OCI-LY3 (cell line): ENCODE measurements at regions not wholly inside any gene's neighbourhood (a gene's known extent, or its start where the extent isn't known, plus 50 kb on each side); places are given as distances from the start of the nearest gene placed in this dataset.
"Not testable (repeated sequence)": the region's sequence is repeated elsewhere in the genome, so short reads cannot be mapped to it uniquely, and the experiment has no call there.

Experiments
- H2AFZ ChIP-seq: fragments of 200-600, 300-600 bp; shearing (Covaris generic); 2 replicates; pipeline ENCODE4 v1.6.0; 2014; ENCODE audit warnings: antibody characterized with exemption, low read depth, low read length
- H3K27ac ChIP-seq: fragments of 200-600, 300-600 bp; sonication (generic); 2 replicates; pipeline ENCODE4 v1.5.1; 2014; ENCODE audit warnings: mild to moderate bottlenecking, low read length, moderate library complexity, mixed read lengths
- H3K27me3 ChIP-seq: fragments of 200-600, 300-600 bp; sonication (generic); 2 replicates; pipeline ENCODE4 v1.6.1; 2014; ENCODE audit warnings: low read depth, low read length, mixed read lengths
- H3K36me3 ChIP-seq: fragments of 200-600, 300-600 bp; sonication (generic); replicated peaks from 2 replicates; pipeline ENCODE3; 2014; ENCODE audit warnings: low read depth, low read length, mixed read lengths
- H3K4me1 ChIP-seq: fragments of 300-600, 200-600 bp; sonication (generic); 2 replicates; pipeline ENCODE4 v1.6.1; 2014; ENCODE audit warnings: low read length, mixed read lengths
- H3K4me2 ChIP-seq: fragments of 200-600, 300-600 bp; sonication (generic); 2 replicates; pipeline ENCODE4 v1.6.1; 2014; ENCODE audit warnings: low read length, mixed read lengths
- H3K4me3 ChIP-seq: fragments of 300-600, 200-600 bp; sonication (generic); 2 replicates; pipeline ENCODE4 v1.5.1; 2014; ENCODE audit warnings: antibody characterized with exemption, mild to moderate bottlenecking, low read length, moderate library complexity
- H3K79me2 ChIP-seq: fragments of 300-600, 200-600 bp; shearing (Covaris generic); 2 replicates; pipeline ENCODE4 v1.6.1; 2014; ENCODE audit warnings: mild to moderate bottlenecking, low read length, mixed read lengths
- H3K9ac ChIP-seq: fragments of 300-600, 200-600 bp; shearing (Covaris generic); 2 replicates; pipeline ENCODE4 v1.6.0; 2014; ENCODE audit warnings: mild to moderate bottlenecking, low read length, moderate library complexity
- H3K9me3 ChIP-seq: fragments of 200-600, 300-600 bp; shearing (Covaris generic); 2 replicates; pipeline ENCODE4 v1.6.1; 2014; ENCODE audit warnings: low read length, mixed read lengths; ENCODE audit not compliant: insufficient read depth
- H4K20me1 ChIP-seq: fragments of 200-600, 300-600 bp; sonication (generic); 2 replicates; pipeline ENCODE4 v1.6.1; 2016; ENCODE audit warnings: low read length, mixed read lengths; ENCODE audit not compliant: insufficient read depth
- CTCF ChIP-seq: fragments of 200-600, 300-600 bp; sonication (generic); IDR thresholded peaks from 2 replicates; pipeline ENCODE4 v1.5.1; 2014; ENCODE audit warnings: antibody characterized with exemption, low read length, low read depth
- EZH2phosphoT487 ChIP-seq: fragments of 200-600 bp; shearing (Covaris generic); IDR thresholded peaks from 2 replicates; pipeline ENCODE4 v1.6.1; 2018; ENCODE audit warnings: antibody characterized with exemption, mixed run types, low read depth

DNA sequence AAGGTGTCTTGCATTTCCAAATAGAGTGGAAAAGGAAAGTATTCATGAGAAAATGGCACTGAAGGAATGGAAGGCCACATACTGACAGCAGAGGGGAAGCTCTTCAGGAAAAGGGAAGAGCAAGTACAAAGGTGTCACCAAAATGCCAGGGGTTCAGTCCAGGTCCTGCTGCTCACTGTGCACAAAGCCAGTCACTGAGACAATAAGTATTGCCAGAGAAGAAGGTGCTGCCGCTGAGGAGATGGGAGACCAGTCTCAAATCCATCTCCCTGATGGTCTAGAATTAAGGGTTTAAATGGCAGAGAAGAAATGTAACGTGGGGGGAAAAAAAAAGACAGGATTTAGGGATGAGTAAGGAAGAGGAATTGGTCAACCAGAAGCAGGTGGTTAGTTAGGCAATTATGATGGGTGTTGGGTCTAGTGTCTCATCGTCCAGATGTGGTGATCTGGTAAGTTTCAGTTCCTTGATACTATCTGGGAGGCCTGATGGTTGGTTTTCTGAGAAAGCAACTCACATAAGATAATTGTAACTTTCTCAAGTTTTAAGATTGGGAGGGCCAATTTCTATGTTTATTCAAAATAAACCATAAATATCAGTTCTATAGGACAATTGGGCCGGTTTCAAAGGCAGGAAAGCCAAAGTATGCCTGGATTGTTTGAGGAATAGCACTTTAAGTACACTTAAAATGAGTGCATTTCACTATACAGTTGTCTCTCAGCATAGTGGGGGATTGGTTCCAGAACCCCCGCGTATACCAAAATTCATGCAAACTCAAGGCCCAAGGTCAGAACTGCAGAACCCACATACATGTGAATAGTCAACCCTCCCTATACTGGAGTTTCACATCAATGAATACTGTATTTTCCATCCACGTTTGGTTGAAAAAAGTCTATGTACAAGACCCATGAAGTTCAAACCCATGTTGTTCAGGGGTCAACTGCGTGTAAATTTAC is 109.1 kb upstream of the DNAJC10 start:
- Histone ChIP-seq H3K27me3 (no peaks in the 10 kb centered on the region), H3K9ac (no peak overlapping the region), H3K4me3 (no peak overlapping the region), H3K4me1 (peaks cover 10% of the 10 kb centered on the region), H2AFZ (no peak overlapping the region), H3K27ac (no peak overlapping the region), H3K9me3 (no peaks in the 10 kb centered on the region), H3K36me3 (no peaks in the 10 kb centered on the region), H3K79me2 (no peaks in the 10 kb centered on the region), H3K4me2 (no peak overlapping the region), H4K20me1 (no peaks in the 10 kb centered on the region)
- no peak for TF ChIP-seq CTCF
- no peak for TF ChIP-seq EZH2phosphoT487

DNA sequence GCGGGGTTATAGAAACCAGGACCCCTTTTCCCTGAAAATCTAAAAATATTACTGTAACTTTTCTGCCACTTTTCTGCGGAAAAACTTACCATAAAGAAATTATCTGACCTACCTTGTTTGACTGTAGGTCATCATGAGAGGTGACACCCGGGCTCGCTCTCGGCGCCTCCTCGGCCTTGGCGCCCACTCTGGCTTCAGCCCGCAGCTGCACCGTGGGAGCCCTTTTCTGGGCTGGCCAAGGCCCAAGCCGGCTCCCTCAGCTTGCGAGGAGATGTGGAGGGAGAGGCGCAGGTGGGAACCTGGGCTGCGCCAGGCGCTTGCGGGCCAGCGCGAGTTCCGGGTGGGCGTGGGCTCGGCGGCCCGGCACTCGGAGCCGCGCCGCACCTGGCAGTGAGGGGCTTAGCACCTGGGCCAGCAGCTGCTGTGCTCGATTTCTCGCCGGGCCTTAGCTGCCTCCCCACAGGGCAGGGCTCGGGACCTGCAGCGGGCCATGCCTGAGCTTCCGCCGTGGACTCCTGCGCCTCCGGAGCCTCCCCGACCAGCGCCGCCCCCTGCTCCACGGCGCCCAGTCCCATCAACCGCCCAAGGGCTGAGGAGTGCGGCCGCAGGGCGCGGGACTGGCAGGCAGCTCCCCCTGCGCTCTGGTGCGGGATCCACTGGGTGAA is 107.7 kb upstream of the DNAJC10 start:
- Histone ChIP-seq H2AFZ (no peak overlapping the region), H4K20me1 (no peaks in the 10 kb centered on the region), H3K27ac (no peak overlapping the region), H3K36me3 (no peaks in the 10 kb centered on the region), H3K4me3 (no peak overlapping the region), H3K9me3 (no peaks in the 10 kb centered on the region), H3K79me2 (no peaks in the 10 kb centered on the region), H3K9ac (no peak overlapping the region), H3K4me1 (peaks cover 10% of the 10 kb centered on the region), H3K4me2 (no peak overlapping the region), H3K27me3 (no peaks in the 10 kb centered on the region)
- TF ChIP-seq CTCF, result no peak
- TF ChIP-seq EZH2phosphoT487, result no peak

- H3K4me1 ChIP-seq, result peaks cover 10% of the 10 kb centered on the region
- H3K27ac ChIP-seq, H2AFZ ChIP-seq, H3K27me3 ChIP-seq, H3K79me2 ChIP-seq, H3K9me3 ChIP-seq, H4K20me1 ChIP-seq, H3K9ac ChIP-seq, H3K4me2 ChIP-seq, H3K36me3 ChIP-seq, H3K4me3 ChIP-seq: not testable (repeated sequence)
Observed at GRCh38 chr2:182609005-182609404, 107.1 kb upstream of the DNAJC10 start.

DNA sequence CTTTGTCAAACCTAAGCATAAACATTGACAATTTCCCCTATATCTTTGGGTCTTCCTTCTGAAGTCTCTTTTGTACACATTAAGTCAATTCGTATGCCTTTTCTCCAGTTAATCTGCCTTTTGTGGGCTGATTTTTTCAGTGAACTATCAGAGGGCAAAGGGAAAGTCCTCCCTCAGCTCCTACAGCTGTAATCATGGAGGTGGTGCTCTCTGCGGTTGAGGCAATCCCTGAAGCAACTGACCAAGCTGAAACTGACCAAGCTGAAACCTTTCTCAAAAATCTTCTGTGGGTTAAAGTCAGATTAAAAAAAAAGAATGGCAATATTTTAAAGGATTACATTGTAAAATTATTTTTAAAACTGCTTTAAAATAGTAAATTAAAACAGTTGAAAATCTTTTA is 105.8 kb upstream of the DNAJC10 start:
- Histone ChIP-seq H3K27me3 (no peaks in the 10 kb centered on the region), H2AFZ (no peak overlapping the region)
- no peak for TF ChIP-seq EZH2phosphoT487
- no peak for TF ChIP-seq CTCF

More for the DNA sequence above, 105.8 kb upstream of the DNAJC10 start:
- no peaks in the 10 kb centered on the region for H3K9me3 ChIP-seq
- no peak overlapping the region for H3K9ac ChIP-seq
- H3K4me3 ChIP-seq, result no peak overlapping the region
- H4K20me1 ChIP-seq, result no peaks in the 10 kb centered on the region
- no peaks in the 10 kb centered on the region for H3K79me2 ChIP-seq
- H3K4me1 ChIP-seq, result peaks cover 10% of the 10 kb centered on the region
- no peak overlapping the region for H3K27ac ChIP-seq
- H3K36me3 ChIP-seq, result no peaks in the 10 kb centered on the region
- H3K4me2 ChIP-seq, result no peak overlapping the region
